Choroid plexus epithelial cell (primary cell): ENCODE measurements at regions not wholly inside any gene's neighbourhood (a gene's known extent, or its start where the extent isn't known, plus 50 kb on each side); places are given as distances from the start of the nearest gene placed in this dataset.

Experiments
- DNase-seq: peaks from one replicate; pipeline ENCODE4 v3.0.0-alpha.2; 2010; ENCODE audit warnings: low read depth
- H3K4me3 ChIP-seq: 2 replicates; pipeline ENCODE4 v1.5.1; 2011; ENCODE audit warnings: low read depth, mild to moderate bottlenecking, control low read depth, low read length, moderate library complexity
- CTCF ChIP-seq: conservative IDR thresholded peaks from 2 replicates; pipeline ENCODE4 v1.5.1; 2011; ENCODE audit warnings: low read depth, mild to moderate bottlenecking, control low read depth, inconsistent platforms, low read length, moderate library complexity

DNA sequence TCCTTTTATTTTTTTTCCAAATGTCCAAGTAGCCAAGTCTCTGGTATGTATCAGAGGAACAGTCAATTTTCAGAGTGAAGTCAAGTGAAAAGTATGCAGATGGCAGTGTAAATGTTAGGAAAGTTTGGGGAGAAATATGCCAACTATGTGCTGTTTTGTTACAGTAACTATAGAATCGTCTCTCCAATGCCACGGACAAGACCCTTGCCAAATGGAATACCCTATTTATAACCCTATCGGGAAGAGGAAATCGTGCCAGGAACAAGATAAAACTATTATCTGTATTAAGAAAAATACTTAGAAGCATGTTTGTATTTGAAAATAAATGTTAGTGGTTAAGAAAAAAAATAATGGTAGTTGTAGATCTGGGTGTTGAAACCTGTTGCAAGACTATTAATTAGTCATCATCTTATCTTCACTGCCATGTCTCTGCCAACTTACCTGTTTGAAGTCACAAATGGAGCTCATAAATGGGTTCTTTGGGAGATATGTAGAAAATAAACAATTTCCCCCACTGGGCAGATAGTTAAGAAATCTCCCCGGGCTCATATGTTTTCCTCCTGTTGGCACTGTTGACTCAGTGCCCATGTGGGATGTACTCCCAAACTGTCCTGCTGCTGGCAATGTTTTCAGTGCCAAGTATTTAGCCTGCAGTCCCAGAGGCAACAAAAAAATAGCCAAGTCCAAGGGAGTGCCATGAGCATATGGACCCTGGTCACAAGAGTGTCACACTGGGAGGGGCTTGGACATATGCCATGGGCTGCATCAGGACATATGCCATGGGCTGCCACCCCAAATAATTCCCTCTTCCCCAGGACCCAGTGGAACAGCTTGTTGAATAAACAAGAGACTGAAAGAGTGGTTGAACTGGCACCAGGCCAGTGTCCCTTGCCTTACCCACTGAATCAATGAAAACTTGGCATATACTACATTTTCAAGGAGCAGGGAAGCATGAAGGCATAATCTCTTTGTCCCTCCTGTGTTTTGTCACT is 366.9 kb downstream of the OSR1 start:
- TF ChIP-seq CTCF, result no peak
- peak; percentile 76 for DNase-seq
- H3K4me3 ChIP-seq, result no peak overlapping the region

DNA sequence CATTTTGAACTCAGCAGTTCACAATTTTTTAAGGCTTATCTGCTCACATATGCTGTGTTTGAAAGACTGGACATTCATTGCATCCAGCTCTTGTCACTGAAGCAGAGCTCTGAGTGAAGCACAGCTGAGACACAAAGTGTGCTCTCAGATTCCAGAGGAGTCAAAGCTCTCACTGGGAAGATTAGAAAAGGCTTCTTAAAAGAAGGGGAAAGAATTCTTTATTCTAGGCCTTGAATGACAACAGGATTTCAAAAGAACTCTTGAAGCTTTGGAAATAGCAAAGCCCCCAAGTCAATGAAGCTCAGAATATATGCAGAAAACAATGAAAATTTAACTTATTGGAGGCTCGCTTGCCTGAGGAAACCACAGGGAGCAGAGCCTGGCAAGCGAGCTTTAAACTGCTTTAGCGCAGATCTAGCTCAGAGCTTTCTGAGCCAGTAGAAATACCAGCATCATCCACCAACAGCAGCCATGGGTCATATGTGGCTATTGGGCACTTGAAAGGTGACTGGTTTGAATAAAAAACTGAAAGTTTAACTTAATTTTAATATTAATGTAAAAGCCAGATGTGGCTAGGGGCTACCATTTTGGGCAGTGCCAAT is 369.7 kb downstream of the OSR1 start:
- DNase-seq, result peak; percentile 44
- no peak for TF ChIP-seq CTCF
- H3K4me3 ChIP-seq, result no peak overlapping the region

DNA sequence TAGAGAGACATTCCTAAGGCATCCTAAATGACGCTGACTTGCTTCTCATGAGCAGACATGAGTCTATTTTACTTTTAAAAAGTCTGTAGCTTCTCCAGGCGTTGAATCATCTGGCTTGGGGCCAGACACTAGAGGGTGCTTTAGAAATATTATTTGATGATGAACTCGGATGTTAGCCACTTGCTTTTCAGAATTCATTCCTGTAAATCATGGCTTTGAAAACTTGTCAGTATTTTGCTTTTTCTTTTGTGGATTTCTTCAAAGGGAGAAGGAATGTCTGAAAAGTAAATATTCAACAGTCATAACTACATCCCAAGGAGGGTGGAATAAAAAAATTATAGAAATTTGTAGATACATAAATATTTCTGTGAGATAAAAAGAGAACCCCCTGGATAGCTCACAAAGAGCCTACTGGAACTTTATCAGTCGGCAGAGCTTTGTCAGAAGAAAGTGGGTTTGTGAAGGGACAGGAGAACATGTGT is 370.8 kb downstream of the OSR1 start:
- TF ChIP-seq CTCF, result peak; percentile 50
- peak; percentile 96 for DNase-seq

GRCh38 chr2:18987016-18987415 is 371.4 kb downstream of the OSR1 start:
- peak; percentile 16 for DNase-seq
- no peak for TF ChIP-seq CTCF
- no peak overlapping the region for H3K4me3 ChIP-seq

More for the DNA sequence above, 370.8 kb downstream of the OSR1 start:
- H3K4me3 ChIP-seq, result no peak overlapping the region

- TF ChIP-seq CTCF, result no peak
- DNase-seq, result no peak
- no peak overlapping the region for H3K4me3 ChIP-seq
Observed at GRCh38 chr2:18986046-18986445, 372.4 kb downstream of the OSR1 start.

DNA sequence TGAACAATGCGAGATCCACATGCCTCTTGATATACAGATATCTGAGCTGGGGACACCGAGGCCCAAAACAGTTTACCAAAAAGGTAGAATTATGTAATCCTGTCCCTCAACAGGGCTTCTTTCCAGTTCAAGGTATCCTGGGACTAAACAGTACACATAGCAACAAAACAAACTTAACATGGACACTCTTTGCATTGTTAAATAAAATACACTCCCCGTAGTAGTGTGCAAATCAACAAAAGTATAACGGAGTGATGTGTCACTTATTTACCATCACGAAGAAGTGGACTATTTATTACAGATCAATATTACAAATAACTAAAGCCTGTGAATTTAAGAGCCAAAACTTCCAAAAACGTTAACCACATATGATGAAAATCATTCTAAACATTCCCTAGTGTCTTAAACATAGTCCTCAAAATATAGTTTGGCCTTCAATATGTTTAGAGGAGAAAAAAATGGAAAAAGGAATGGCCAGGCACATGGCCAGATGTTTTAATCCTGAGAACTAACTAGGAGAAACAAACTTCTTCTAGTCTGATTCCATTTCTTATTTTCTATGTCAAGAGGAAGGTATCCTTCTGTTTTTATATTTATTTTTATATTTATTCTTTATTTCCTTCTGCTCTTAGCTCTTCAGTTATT is 377.5 kb downstream of the OSR1 start:
- DNase-seq, result no peak
- no peak for TF ChIP-seq CTCF
- H3K4me3 ChIP-seq, result no peak overlapping the region
